Left lung (tissue), 4 donors: ENCODE measurements at regions not wholly inside any gene's neighbourhood (a gene's known extent, or its start where the extent isn't known, plus 50 kb on each side); places are given as distances from the start of the nearest gene placed in this dataset.

Experiments
- ATAC-seq: fragments of 200-7000 bp; cut with Tn5 transposase; one replicate; pipeline ENCODE4 v1.9.1; 2020; ENCODE audit warnings: moderate library complexity
- DNase-seq, 4 donors: peaks; one replicate each; pipeline ENCODE4 v3.0.0-alpha.2; 2013 to 2020
- H3K27ac ChIP-seq, 2 donors: fragments of 200-600 bp; sonication (generic) in 1 of 2; one replicate each; pipeline versions ENCODE4 v1.5.0 to v1.8.0; 2020 to 2021
- H3K27me3 ChIP-seq, 2 donors: fragments of 200-600 bp; sonication (generic) in 1 of 2; one replicate each; pipeline versions ENCODE4 v1.5.0 to v1.8.0; 2020 to 2021
- H3K36me3 ChIP-seq, 2 donors: fragments of 200-600 bp; sonication (generic) in 1 of 2; one replicate each; pipeline versions ENCODE4 v1.5.0 to v1.8.0; 2020 to 2021
- H3K4me1 ChIP-seq, 2 donors: fragments of 200-600 bp; one replicate each; pipeline ENCODE4 v1.8.0; 2021
- H3K4me3 ChIP-seq, 2 donors: fragments of 200-600 bp; sonication (generic) in 1 of 2; one replicate each; pipeline versions ENCODE4 v1.5.0 to v1.8.0; 2020 to 2021; ENCODE audit warnings: mild to moderate bottlenecking in 1 of 2
- H3K9me3 ChIP-seq, 2 donors: fragments of 200-600 bp; sonication (generic) in 1 of 2; one replicate each; pipeline versions ENCODE4 v1.5.0 to v1.8.0; 2020 to 2021
- intact Hi-C, 2 donors: fragments of 100-400 bp; cut with DNase I; formaldehyde crosslinking; loops; one replicate each; pipeline versions ENCODE4 v1.11.2 to v1.14.2; 2022
- TF ChIP-seq, protein P1 (sequence below), 2 donors: fragments of 200-600 bp; sonication (generic) in 1 of 2; IDR thresholded peaks; one replicate each; pipeline versions ENCODE4 v1.5.0 to v1.8.0; 2021; ENCODE audit warnings: antibody characterized with exemption in 2 of 2
- donor health status: DM: no; HTN: yes; CAD: no.
- donor health status: DM: no; HTN: no; CAD: no.

DNA sequence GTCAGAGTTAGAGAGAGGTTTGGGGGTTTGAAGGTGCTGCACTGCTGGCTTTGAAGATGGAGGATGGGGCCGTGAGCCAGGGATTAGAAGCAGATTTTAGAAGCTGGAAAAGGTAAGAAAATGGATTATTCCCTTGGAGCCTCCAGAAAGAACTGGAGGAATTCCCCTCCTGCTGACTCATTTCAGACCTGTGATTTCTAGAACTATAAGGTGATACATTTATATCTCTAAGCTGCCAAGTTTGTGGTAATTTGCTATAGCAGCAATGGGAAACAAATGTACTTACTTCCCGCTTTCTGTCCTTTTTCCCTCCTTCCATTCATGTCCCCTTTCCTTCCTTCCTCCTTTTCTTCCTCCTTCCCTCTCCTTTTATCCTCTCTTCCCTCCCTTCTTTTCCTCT is 78.5 kb upstream of the PCDH8 start:
- Histone ChIP-seq H3K9me3 (no peaks in the 10 kb centered on the region), H3K27me3 (peaks cover 0 to 5% of the 10 kb centered on the region in 2 donors), H3K4me1 (no peaks in the 10 kb centered on the region), H3K4me3 (no peak overlapping the region), H3K27ac (no peak overlapping the region), H3K36me3 (no peaks in the 10 kb centered on the region)
- TF ChIP-seq, protein P1, sequence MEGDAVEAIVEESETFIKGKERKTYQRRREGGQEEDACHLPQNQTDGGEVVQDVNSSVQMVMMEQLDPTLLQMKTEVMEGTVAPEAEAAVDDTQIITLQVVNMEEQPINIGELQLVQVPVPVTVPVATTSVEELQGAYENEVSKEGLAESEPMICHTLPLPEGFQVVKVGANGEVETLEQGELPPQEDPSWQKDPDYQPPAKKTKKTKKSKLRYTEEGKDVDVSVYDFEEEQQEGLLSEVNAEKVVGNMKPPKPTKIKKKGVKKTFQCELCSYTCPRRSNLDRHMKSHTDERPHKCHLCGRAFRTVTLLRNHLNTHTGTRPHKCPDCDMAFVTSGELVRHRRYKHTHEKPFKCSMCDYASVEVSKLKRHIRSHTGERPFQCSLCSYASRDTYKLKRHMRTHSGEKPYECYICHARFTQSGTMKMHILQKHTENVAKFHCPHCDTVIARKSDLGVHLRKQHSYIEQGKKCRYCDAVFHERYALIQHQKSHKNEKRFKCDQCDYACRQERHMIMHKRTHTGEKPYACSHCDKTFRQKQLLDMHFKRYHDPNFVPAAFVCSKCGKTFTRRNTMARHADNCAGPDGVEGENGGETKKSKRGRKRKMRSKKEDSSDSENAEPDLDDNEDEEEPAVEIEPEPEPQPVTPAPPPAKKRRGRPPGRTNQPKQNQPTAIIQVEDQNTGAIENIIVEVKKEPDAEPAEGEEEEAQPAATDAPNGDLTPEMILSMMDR (IDR thresholded peaks at IDR 0.05), result no peak
- ATAC-seq, result no peak
- intact Hi-C loops, result no loop called here
- no peak for DNase-seq

- H3K27me3 ChIP-seq, result no peaks in the 10 kb centered on the region
- H3K27ac ChIP-seq, result no peak overlapping the region
- no peaks in the 10 kb centered on the region for H3K9me3 ChIP-seq
- H3K36me3 ChIP-seq, result no peaks in the 10 kb centered on the region
- TF ChIP-seq, protein P1 (IDR thresholded peaks at IDR 0.05), result no peak
- no peak for DNase-seq
- no peak overlapping the region for H3K4me3 ChIP-seq
- no peak for ATAC-seq
- no peaks in the 10 kb centered on the region for H3K4me1 ChIP-seq
- intact Hi-C loops, result no loop called here
Observed at GRCh38 chr13:52925775-52926285, 77.4 kb upstream of the PCDH8 start.

DNA sequence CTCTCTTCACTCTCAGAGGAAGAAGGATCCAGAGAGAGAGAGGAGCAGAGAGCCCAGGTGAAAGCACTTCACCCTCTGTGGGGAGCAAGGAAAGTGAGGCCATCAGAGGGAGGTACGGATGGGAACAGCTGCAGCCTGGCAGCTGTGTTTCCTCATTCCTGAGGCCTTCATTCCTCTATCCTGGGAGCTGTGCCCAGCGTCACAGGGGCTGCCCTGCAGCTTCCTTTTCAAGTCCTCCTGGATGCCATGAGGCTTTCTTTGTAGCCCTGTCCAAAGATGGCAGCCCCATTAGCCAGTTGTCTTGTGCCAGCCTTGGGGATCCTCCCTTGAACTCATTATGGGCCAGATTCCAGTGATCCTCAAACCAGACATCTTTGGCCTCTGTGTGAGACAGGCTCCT is 76.8 kb upstream of the PCDH8 start:
- no peak for DNase-seq
- H3K4me3 ChIP-seq, result no peak overlapping the region
- H3K4me1 ChIP-seq, result no peaks in the 10 kb centered on the region
- no peaks in the 10 kb centered on the region for H3K9me3 ChIP-seq
- no peaks in the 10 kb centered on the region for H3K27me3 ChIP-seq
- TF ChIP-seq, protein P1 (IDR thresholded peaks at IDR 0.05), result no peak
- no peak overlapping the region for H3K27ac ChIP-seq
- ATAC-seq, result no peak
- no peaks in the 10 kb centered on the region for H3K36me3 ChIP-seq
- intact Hi-C loops, result no loop called here

DNA sequence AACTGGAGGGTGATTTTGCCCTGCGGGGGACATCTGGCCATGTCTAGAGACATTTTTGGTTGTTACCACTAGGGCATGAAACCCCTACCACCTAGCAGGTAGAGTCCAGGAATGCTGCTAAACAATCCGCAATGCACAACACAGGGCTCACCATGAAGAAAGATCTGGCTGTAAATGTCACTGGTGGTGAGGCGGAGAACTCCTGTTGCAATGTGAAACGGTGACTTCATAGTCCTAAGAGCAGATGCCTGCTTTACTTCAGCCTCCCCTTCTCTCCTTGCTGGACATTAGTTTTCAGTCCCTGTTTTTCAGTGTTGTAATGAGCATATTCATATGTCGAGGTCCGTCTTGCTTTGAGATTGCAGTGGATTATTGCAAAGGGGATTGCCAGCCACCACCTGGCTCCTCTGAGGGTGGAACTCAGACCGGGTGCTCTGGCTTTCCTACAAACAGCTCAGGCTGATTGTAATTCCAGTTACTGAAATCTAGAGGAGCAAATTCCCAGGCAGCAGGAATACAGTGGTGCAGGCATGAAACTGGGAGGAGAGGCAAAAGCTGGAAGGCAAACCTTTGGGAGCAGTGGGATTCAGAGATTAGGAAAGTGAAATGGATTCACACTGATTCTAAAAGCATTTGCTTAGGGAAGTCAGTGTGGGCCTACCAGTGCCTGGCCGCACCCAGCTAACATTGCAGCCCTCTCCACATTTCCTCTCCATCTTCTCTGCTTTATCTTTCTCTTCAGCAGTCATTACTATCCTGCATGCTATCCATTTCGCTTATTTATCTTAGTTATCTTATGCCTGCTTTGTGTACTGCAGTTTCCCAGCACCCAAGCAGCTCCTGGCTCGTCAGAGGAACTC is 76.1 kb upstream of the PCDH8 start:
- TF ChIP-seq, protein P1 (IDR thresholded peaks at IDR 0.05), result no peak
- DNase-seq (no peak), ATAC-seq (no peak)
- Histone ChIP-seq H3K27me3 (no peaks in the 10 kb centered on the region), H3K27ac (no peak overlapping the region), H3K36me3 (no peaks in the 10 kb centered on the region), H3K4me3 (no peak overlapping the region), H3K4me1 (no peaks in the 10 kb centered on the region), H3K9me3 (no peaks in the 10 kb centered on the region)
- intact Hi-C loops, result no loop called here

DNA sequence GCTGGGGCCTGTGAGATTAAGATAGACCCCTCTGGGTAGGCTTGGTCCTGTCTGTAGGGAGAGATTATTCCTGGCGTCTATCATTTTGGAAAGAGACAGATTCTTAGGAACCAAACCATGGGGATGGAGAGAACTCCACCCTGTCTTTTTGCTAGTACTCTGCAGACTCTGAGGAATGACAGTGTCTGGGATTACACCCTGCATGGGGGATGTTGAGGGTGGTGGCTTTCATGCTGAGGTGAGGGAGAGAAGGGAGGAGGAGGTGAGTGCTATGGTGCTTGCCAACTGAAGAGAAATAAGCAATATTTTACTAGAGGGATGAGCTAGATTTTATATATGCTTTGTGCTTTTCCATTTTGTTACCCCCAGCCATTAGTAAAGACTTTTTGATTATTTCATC is 74.5 kb upstream of the PCDH8 start:
- Histone ChIP-seq H3K36me3 (no peaks in the 10 kb centered on the region), H3K27me3 (no peaks in the 10 kb centered on the region), H3K4me1 (no peaks in the 10 kb centered on the region), H3K9me3 (no peaks in the 10 kb centered on the region), H3K27ac (no peak overlapping the region), H3K4me3 (no peak overlapping the region)
- DNase-seq (no peak), ATAC-seq (no peak)
- intact Hi-C loops, result no loop called here
- TF ChIP-seq, protein P1 (IDR thresholded peaks at IDR 0.05), result no peak
